ENCODE measurements at regions not wholly inside any gene's neighbourhood (a gene's known extent, or its start where the extent isn't known, plus 50 kb on each side); places are given as distances from the start of the nearest gene placed in this dataset.

GRCh38 chr10:125233726-125234125, 73.4 kb upstream of the CTBP2 start:
- Histone ChIP-seq H3K9me3 (ENCODE audit: control insufficient read depth in 1 of 2, insufficient read depth in 1 of 2, low read depth in 1 of 2, low read length in 2 of 2) (peaks cover 8% of the 10 kb centered on the region in 2 experiments; a peak in 2 of 4 replicates), H3K27me3 (ENCODE audit: insufficient read depth, low read length) (0 out of 2 replicates have a peak, but pooled peaks cover 3% of the 10 kb centered on the region), H4K20me1 (ENCODE audit: insufficient read depth) (no peaks in the 10 kb centered on the region), H3K27ac (ENCODE audit: low read depth, low read length) (no peak overlapping the region), H3K4me2 (ENCODE audit: low read length) (no peak overlapping the region), H3K4me1 (ENCODE audit: control insufficient read depth in 1 of 2, insufficient read depth in 2 of 2, low read length in 2 of 2) (peaks cover 14 to 43% of the 10 kb centered on the region in 2 experiments), H3K9ac (ENCODE audit: low read length) (no peak overlapping the region), H3K4me3 (replicated peaks in 1 of 2; ENCODE audit: low read depth in 1 of 2, low read length in 2 of 2) (no peak overlapping the region), H2AFZ (ENCODE audit: low read depth, low read length, poor library complexity, severe bottlenecking) (no peak overlapping the region), H3K36me3 (ENCODE audit: control insufficient read depth in 1 of 2, insufficient read depth in 2 of 2, low read length in 2 of 2) (no peaks in the 10 kb centered on the region), H3K9me2 (ENCODE audit: insufficient read depth) (no peaks in the 10 kb centered on the region), H3K79me2 (ENCODE audit: insufficient read depth, low read length) (no peaks in the 10 kb centered on the region)
- intact Hi-C loops (cut with micrococcal nuclease): no loop called here
- ATAC-seq (no peak), DNase-seq (ENCODE audit: low read depth, low spot score) (no peak)
- ChIA-PET RAD21 (ENCODE audit: low non-redundant PET in 1 of 2, low total read pairs in 2 of 2, uncharacterized antibody in 2 of 2, unreplicated experiment in 2 of 2) (no interaction called here), CTCF (no interaction called here), POLR2A (no interaction called here)
- TF ChIP-seq, protein P1, sequence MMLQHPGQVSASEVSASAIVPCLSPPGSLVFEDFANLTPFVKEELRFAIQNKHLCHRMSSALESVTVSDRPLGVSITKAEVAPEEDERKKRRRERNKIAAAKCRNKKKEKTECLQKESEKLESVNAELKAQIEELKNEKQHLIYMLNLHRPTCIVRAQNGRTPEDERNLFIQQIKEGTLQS (IDR thresholded peaks at IDR 0.05): no peak
- no peak for TF ChIP-seq ZFX (IDR thresholded peaks at IDR 0.05)
- no peak for TF ChIP-seq YY1 (IDR thresholded peaks at IDR 0.05; ENCODE audit: extremely low read depth, insufficient replicate concordance, low read depth, low read length)
- no peak for TF ChIP-seq JUND (IDR thresholded peaks at IDR 0.05)
- TF ChIP-seq SP1 (IDR thresholded peaks at IDR 0.05; ENCODE audit: low read depth): no peak
- TF ChIP-seq POLR2AphosphoS5 (IDR thresholded peaks at IDR 0.05; ENCODE audit: low read depth, low read length): no peak
- TF ChIP-seq, protein P2, sequence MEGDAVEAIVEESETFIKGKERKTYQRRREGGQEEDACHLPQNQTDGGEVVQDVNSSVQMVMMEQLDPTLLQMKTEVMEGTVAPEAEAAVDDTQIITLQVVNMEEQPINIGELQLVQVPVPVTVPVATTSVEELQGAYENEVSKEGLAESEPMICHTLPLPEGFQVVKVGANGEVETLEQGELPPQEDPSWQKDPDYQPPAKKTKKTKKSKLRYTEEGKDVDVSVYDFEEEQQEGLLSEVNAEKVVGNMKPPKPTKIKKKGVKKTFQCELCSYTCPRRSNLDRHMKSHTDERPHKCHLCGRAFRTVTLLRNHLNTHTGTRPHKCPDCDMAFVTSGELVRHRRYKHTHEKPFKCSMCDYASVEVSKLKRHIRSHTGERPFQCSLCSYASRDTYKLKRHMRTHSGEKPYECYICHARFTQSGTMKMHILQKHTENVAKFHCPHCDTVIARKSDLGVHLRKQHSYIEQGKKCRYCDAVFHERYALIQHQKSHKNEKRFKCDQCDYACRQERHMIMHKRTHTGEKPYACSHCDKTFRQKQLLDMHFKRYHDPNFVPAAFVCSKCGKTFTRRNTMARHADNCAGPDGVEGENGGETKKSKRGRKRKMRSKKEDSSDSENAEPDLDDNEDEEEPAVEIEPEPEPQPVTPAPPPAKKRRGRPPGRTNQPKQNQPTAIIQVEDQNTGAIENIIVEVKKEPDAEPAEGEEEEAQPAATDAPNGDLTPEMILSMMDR (IDR thresholded peaks at IDR 0.05 in 2 of 3, conservative IDR thresholded peaks at IDR 0.05 in 1 of 3; ENCODE audit: borderline replicate concordance in 1 of 3, insufficient read depth in 1 of 3, low read depth in 2 of 3, low read length in 2 of 3): no peak
- TF ChIP-seq CBX3 (IDR thresholded peaks at IDR 0.05; ENCODE audit: low read depth): no peak
- TF ChIP-seq SRF (IDR thresholded peaks at IDR 0.05; ENCODE audit: low read depth): no peak
- no peak for TF ChIP-seq ZNF274 (IDR thresholded peaks at IDR 0.05; ENCODE audit: low read depth, low read length)
- TF ChIP-seq EZH2 (IDR thresholded peaks at IDR 0.05): no peak
- BruUV-seq (replicated peaks): no TSS peak

Data from HCT116 (cell line).